NCI-H82 treated with DMSO at 0.1 percent for 48 hours (cell line): ENCODE measurements at regions not wholly inside any gene's neighbourhood (a gene's known extent, or its start where the extent isn't known, plus 50 kb on each side); places are given as distances from the start of the nearest gene placed in this dataset.
"Not testable (repeated sequence)": the region's sequence is repeated elsewhere in the genome, so short reads cannot be mapped to it uniquely, and the experiment has no call there.

Experiments used
- DNase-seq: peaks from one replicate; lab custom pipeline; 2025; ENCODE audit not compliant: unreplicated experiment; lab: John Stamatoyannopoulos, UW

DNA sequence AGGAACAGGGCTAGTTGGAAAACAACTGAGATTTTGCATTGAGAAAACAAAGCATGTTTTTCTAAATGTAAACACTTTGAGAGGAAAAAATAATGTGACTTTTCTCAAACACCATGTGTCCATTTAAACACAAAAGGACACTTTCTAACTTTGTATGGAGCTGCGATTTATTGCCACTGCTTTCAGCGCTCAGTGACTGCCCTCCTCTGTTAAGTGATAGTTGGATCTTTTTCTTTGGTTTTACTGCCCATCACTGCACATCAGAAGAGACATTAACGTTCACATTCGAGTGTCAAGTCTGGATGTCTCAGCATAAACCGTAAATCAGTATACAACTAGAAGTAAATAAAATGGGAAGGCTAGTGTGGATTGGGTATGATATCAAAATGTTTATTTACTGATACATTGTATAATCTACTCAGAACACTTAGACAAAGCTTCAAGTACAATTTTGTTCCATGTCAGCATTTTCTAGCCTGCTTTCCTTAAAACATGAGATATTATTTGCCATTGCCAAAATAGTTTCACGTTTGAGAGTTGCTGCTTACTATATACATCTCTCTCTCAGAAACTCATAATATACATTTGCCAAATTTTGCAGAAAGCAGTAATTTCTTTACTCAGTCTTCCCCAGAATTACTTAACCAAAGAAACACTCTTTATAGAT lies 237.6 kb downstream of the IKZF2 start:
- no peak for DNase-seq

DNA sequence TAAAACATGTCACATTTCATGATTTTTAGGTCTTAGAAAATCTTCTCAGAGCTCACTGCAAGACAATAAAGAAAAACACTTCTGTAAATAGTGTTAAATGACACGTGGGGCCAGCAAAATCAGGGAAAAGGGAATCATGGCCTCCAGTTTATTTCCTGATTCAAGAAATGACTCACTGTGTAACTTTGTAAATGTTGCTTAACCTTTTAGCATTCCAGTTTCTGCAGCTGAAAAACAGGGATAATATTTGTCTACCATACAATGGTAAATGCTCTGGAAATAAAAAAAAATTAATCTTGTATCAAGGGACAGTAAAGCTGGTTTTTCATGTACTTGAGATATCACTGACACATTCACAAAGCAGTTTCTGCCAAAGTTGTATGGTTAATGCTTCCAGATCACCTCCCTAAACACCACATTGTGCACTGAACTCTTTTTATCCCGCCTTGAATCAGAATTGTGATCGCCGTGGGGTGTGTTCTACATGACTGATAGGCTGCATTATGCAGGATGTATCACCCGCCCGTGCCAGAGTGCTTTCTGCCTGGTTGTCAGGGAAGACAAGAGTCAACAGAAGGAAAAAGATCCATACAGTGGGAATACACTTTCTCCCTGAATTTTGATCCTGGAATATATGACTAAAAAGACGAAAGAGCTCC lies 238.8 kb downstream of the IKZF2 start:
- no peak for DNase-seq

DNA sequence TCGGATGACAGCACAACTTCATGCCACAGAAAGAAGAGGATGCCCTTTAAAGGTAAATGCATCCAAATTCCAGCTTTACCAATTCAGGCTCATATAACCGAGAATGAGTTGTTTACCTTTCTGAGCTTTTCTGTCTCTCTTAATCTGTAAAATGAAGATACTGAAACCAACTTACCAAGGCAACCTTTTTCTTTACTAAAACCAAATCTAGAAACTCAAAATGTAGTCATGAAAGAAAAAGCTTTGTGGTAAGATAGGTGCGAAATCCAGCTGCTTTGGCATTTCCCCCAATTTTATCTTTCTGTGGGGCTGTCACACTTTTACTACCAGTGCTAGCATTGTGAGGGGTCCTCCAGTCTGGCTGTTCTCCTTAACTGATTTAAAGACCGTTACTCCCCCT lies 240.4 kb downstream of the IKZF2 start:
- DNase-seq = no peak

DNA sequence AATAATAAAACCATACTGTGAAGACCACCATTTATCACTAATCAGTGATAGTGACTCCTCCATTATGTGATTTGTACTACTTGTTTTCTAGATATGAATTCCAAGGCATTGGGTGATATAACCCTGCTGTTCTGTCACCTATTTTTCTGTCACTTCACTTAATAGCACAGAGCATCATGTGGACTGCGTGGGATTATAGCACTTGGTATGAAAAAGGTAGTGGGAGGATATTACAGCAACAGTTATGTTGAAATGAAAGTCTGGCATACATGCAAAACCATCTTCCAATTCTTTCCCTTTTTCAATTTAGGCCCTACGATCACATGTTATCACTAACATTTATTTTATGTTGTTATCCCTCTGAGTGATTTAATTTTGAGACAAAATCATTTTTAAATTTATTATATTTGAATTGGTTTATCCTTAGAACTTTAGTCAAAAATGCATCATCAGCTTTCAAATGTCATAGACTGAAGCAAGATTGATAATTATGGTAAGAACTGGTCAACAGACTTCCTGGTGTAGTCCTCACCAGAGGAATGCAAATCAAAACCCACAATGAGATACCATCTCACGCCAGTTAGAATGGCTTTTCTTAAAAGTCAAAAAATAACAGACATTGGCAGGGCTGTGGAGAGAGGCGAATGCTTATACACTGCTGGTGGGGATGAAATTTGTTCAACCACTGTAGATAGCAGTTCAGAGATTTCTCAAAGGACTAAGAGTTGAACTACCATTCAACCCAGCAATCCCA lies 242.6 kb downstream of the IKZF2 start:
- no peak for DNase-seq

DNA sequence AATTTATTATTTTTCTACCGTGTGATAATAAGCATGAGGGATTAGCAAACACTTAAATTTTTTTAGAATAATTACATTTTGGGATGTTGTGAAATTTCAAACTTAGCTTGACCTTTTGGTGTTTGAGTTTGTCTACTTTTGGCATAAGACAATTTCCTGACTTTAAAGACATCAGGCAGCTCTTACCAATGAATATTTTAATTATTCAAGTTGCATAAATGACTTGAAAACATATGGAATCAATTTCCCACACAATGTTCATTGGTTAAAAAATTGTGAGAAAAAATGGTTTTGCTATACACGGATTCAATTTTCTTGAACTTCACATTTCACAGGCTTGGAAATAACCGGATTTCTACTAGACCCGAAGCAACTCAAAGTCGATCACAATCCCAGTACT lies 243.4 kb downstream of the IKZF2 start:
- no peak for DNase-seq

DNA sequence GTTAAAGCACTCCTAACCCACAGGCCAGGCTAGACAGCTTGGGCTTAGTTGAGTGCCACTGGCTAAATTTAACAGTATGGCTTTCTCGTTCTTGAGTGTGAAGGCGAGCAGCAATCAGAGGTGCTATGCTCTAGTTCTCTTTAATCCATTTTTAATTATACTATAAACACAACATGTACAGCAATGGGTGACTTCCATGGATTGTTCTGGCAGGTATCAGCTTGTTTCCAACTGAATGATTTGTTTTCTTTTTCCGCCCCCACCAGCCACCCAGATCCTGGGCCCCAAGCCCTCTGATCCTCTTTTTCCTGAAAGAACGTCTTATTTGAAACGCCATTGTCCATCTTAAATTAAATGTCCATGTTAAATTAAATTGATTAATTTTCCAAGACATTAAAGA lies 244.8 kb downstream of the IKZF2 start:
- DNase-seq = no peak

DNA sequence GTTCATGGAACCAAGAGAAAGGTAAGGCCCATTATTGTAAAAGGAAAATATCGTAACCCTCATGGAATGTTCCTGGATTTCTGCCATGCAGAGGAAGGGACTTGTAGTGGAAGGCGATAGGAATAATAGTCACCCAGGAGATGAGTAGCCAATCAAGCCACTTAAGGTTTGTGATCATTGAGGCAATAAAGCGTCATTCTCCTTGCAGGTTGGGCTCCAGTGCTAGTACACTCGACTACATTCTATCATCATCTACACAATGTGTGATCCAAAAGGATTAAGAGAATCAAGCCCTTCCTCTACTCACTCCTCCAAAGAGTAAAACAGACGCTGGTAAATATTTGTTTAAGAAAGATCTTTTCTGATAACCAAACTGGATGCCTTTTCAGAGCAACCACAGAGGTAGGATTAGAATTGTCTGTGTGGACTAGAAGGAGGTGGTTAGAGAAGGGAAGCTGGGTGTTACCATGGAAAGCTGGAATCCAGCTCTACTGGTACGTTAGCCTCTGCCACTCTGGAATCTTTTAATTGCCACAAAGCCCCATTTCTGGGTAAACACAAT lies 245.7 kb downstream of the IKZF2 start:
- no peak for DNase-seq

DNA sequence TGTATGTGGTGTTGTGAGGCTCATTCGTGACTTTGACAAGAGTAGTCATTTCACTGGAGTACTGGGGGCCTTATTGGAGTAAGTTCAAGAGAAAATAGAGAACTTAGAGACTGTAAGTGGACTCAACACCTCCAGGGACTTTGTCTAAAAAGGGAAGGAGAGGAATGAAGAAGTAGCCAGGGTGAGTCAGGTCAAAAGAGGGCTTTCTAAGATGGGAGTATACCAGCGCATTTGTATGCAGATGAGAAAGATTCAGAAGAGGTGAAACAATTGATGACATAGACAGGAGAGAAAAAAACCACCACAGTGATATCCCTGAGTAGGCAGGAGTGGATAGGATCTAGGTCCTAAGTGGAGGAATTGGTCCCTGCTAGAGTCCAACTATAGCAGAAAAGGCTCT lies 246.8 kb downstream of the IKZF2 start:
- no peak for DNase-seq

DNA sequence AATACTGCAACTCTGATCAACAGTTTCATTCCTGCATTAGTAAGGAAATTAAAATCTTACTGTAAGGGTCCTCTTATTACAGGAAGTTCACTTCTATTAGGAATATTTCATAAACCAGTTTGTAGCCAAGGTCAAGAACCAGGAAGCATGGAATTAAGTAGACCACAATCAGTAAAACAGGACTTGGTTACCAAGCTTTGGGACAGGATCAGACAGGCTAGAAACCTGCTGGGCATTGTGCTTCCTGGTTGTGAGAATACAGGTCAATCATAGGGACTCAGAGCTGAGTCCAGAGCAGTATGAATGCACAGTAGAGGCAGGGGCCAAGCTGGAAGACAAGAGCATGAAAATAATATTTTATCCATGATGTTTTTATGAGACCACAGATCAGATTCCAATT lies 248.0 kb downstream of the IKZF2 start:
- no peak for DNase-seq

DNA sequence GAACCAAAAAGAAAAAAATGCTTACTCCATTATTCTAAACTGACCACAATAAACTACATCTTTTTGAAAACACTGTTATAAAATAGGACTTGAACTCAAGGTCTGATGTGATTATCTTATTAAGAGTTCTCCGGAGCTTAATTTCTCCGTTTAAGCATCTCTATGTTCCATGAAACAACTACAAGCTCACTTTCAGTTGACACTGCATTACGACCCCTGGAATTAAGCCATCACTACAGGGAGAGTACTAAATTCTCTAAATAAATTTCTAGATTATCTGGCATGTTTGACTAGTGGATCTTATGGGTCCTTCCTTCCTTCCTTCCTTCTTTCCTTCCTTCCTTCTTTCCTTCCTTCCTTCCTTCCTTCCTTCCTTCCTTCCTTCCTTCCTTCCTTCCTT lies 249.0 kb downstream of the IKZF2 start:
- DNase-seq = no peak

DNA sequence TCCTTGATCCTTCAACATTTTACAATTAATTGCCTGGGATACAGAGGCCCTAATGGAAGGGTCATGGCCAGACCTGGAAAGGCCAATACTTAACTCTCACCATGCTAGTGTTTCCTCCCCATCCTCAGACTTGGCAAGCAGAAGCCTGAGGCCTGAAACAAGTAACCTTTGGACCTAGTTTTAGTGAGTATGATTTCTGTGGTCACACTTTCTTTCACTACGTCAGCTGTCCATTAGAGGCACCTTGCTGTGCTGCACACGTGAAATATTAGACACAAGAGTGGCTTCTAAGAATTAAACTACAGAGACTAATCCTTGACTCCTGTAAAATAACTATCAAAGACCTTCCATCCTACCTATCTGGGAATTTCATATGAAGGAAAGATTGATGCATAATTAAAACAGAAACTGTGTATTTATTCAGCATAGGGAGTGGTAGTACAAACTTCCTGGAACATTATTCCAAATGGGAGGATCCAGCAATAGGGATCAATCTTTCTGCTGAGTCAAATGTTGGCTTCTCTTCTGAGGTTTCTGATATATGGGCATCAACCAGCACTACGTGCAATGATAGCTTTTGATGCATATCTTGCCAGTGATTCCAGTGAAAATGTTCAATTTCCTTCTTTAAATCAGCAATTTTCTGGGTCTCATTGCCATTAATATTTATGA lies 249.7 kb downstream of the IKZF2 start:
- DNase-seq = no peak

DNA sequence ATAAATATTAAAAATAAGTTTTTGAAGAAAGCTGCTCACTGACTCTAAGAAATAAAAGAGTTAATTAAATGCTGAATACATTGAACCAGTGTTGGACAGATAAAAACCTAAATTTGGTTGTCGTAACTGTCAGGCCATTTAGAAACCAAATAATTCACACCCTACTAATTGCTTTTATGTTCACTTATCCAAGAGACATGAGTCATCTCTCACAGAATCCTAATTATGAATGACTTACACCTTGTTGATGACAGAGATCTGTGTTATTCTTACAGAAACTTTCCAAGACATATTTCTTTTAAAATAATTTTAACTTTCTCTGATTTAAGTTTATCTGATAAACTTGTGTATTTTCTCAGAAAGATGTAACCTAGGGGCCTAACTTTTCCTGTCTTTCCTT lies 250.7 kb downstream of the IKZF2 start:
- DNase-seq = no peak

DNA sequence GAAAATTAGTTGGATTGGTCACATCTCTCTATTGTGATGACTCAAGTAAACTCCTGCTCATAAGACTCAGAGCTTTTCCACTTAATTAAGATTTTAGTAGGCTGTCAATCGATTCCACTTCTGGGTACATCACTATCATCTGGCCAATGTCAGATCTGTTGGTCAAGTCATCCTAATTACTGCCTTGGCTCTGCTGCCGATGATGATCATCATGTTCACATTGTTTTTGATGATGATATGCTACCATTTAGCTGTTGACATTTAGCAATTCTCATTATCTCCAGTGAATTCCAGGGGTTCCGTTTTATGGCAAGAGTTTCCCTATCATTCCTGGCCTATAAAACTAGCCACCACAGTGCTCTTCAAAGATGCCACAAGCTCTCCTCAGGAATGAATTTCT lies 253.4 kb downstream of the IKZF2 start:
- DNase-seq = no peak

DNA sequence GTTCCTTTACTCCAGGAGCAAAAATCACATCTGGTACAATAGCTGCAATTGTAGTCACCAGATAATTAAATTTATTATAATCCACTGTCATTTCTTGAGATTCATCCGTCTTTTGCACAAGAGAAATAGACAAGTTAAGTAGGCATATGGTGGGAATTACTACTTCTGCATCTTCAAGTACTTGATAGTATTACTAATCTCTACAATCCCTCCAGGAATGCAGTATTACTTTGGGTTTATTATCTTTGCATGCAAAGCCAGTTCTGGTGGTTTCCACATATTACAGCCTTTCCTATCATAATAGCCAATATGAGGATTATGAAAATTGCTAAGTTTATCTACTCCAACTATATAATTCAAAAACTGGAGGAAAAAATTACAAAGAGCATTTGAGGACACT lies 254.1 kb downstream of the IKZF2 start:
- DNase-seq = no peak

DNA sequence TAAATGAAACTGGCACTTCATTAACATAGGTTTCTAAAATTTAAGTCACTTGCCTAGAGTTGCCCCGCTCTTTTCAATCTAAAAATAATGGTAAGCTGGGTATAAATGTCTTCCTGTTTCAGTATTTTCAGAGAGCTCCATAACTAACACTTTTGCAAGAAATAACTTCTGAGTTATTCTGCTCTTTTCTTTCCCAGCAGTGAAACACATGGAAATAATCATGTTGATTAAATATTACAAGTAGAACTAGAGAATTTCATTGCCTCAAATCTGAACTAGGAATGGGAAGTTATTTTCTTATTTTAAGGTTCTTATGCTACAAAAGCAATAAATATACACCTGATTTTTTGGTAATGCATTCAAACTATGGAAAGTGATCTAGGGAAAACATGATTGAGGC lies 257.4 kb downstream of the IKZF2 start:
- no peak for DNase-seq

DNA sequence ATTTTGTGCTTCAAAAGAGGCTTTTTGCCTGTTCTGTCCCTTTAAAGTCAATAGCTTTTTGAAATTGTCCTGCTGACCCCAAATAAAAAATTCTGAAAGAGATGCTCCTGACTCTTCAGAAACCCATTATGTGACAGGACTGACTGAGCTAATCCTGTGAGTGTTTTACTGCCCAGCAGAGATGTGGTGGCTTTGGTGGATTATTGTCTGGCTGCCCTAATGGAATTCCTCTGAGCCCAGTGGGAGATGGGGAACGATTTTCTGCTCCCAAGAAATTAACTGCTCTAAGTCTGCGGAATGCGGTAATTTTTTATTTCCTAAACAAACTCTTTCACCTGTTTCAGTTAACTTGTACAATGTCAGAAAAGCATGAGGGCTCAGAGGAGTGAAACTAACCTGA lies 258.2 kb downstream of the IKZF2 start:
- DNase-seq = peak; percentile 38

DNA sequence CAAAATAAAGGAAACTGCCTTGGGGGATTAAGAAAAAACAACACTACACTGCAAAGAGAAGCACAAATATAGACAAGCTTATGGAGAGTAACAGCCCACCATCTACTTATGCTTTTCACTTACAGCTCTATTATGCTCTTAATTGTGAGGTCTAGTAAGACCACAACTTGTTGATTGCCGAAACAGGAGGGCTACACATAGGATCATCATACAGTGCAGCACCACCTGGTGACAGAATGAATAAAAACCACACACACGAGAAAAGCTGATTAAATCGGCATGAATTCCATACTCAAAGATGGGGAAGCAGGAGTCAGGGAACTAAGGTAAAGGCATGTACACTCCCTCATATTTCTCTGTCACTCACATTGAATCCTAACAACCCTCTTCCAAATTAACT lies 259.2 kb downstream of the IKZF2 start:
- peak; percentile 63 for DNase-seq

DNA sequence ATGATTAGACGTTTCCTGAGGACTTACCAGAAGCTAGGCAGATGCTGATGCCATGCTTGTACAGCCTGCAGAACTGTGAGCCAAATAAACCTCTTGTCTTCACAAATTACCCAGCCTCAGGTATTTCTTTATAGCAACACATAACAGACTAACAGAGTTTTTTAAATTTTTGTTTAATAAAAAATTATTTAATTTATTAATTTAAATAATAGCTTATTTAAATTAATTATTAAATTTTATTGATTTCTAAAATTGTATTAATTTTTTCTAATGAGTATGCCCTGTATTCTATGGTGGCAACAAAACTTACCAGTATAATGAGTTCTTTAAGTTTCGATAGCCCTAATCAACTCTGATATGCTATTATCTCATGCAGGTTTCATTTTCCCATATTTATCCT lies 259.8 kb downstream of the IKZF2 start:
- no peak for DNase-seq

DNA sequence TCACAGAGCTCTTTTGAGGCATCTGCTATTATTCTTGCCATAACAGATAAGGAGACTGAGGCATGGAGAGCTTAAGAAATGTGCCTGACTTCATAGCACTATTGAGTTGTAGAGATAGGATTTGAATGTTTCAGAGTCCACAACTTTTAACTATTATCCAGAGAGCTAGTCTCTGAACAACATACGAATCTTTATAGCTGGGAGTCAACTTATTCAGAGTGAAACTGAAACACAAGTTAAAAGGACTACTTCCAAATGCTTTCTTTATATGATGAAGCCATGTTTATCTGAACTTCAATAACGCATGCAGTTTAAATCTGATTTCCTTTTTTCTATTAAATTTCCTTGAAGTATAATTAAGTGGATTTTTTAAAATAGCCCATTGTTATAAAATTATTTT lies 268.8 kb downstream of the IKZF2 start:
- DNase-seq = no peak

DNA sequence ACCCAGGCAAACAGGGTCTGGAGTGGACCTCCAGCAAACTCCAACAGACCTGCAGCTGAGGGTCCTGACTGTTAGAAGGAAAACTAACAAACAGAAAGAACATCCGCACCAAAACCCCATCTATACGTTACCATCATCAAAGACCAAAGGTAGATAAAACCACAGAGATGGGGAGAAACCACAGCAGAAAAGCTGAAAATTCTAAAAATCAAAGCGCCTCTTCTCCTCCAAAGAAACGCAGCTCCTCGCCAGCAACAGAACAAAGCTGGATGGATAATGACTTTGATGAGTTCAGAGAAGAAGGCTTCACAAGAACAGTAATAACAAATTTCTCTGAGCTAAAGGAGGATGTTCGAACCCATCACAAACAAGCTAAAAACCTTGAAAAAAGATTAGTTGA lies 274.9 kb downstream of the IKZF2 start:
- DNase-seq = not testable (repeated sequence)

DNA sequence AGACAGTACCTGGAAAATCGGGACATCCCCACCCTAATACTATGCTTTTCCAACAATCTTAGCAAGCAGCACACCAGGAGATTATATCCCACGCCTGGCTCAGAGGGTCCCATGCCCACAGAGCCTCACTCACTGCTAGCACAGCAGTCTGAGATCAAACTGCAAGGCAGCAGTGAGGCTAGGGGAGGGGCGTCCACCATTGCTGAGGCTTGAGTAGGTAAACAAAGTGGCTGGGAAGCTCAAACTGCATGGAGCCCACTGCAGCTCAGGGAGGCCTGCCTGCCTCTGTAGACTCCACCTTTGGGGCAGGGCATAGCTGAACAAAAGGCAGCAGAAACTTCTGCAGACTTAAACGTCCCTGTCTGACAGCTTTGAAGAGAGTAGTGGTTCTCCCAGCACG lies 275.5 kb downstream of the IKZF2 start:
- DNase-seq = not testable (repeated sequence)

DNA sequence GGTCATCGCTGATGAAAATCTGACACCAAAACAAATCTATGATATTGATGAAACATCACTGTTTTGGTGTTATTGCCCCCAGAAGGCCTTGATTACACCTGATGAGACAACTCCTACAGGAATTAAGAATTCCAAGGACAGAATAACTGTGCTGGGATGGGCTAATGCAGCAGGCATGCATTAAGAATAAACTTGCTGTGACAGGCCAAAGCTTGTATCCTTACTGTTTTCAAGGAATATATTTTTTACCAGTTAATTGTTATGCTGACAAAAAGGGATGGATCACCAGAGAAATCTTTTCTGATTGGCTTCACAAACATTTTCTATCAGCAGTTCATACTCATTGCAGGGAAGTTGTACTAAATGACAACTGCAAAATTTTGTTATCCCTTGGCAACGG lies 278.2 kb downstream of the IKZF2 start:
- no peak for DNase-seq
